ENCODE measurements at regions not wholly inside any gene's neighbourhood (a gene's known extent, or its start where the extent isn't known, plus 50 kb on each side); places are given as distances from the start of the nearest gene placed in this dataset.

DNA sequence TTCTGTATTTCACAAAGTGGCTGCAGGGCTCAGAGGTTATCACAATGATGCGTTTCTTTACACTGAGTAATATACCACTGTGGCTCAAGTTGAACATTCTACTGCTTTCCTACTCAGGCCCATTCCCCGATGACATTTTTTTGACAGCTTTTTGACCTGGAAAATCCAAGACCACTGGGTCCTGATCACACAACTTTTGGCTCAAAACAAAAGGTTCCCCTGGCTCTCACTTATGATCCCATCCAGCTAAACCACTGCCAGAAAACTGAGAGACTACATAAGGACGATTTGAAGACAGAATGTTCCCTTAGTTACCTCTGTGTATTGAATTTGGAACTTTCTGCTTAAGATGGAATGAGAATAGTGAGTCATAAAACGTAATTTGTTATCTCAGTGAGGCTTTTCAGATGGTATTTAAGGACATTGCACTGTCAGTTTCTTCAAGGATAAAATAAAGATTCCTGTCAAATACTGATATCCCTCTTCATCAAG lies 78.0 kb upstream of the FBXL7 start:
- Histone ChIP-seq H3K4me1 (ENCODE audit: control insufficient read depth, insufficient read depth, low read length, poor library complexity, severe bottlenecking) (no peaks in the 10 kb centered on the region), H3K27ac (ENCODE audit: insufficient read depth, low read length, poor library complexity, severe bottlenecking) (no peak overlapping the region), H3K9me3 (ENCODE audit: control insufficient read depth, low read length) (no peaks in the 10 kb centered on the region), H3K27me3 (replicated peaks; ENCODE audit: control insufficient read depth, insufficient read depth, low read length, poor library complexity, severe bottlenecking) (no peaks in the 10 kb centered on the region), H3K4me3 (ENCODE audit: insufficient read depth, low read depth, low read length, poor library complexity, severe bottlenecking) (no peak overlapping the region), H3K36me3 (ENCODE audit: control insufficient read depth, insufficient read depth, low read length) (no peaks in the 10 kb centered on the region)
- DNase-seq, result no peak

GRCh38 chr5:15421381-15421780 lies 78.6 kb upstream of the FBXL7 start:
- H3K4me1 ChIP-seq (ENCODE audit: control insufficient read depth, insufficient read depth, low read length, poor library complexity, severe bottlenecking), result no peaks in the 10 kb centered on the region
- H3K27ac ChIP-seq (ENCODE audit: insufficient read depth, low read length, poor library complexity, severe bottlenecking), result no peak overlapping the region
- no peaks in the 10 kb centered on the region for H3K27me3 ChIP-seq (replicated peaks; ENCODE audit: control insufficient read depth, insufficient read depth, low read length, poor library complexity, severe bottlenecking)
- no peak overlapping the region for H3K4me3 ChIP-seq (ENCODE audit: insufficient read depth, low read depth, low read length, poor library complexity, severe bottlenecking)
- no peaks in the 10 kb centered on the region for H3K36me3 ChIP-seq (ENCODE audit: control insufficient read depth, insufficient read depth, low read length)
- no peaks in the 10 kb centered on the region for H3K9me3 ChIP-seq (ENCODE audit: control insufficient read depth, low read length)
- DNase-seq, result no peak

DNA sequence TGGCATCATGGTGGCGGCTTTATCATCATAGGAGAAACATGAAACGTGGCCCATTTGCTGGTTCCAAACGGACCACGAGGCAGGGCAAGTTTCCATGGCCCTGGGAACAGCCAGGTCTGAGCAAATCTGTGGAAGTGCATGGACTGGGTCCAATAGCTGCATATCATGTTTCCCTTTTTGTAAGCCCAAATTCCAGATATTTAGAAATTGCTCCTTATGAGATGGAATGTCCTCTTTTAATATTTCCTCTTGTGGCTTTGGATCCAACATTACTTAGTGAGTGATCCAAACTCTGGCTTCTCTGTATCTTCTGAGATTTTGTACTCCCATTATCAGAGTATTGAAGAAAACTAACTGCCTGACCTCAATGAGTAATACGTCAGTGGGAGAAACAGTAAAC lies 79.8 kb upstream of the FBXL7 start:
- H3K27me3 ChIP-seq (replicated peaks; ENCODE audit: control insufficient read depth, insufficient read depth, low read length, poor library complexity, severe bottlenecking), result no peaks in the 10 kb centered on the region
- no peak overlapping the region for H3K27ac ChIP-seq (ENCODE audit: insufficient read depth, low read length, poor library complexity, severe bottlenecking)
- no peaks in the 10 kb centered on the region for H3K36me3 ChIP-seq (ENCODE audit: control insufficient read depth, insufficient read depth, low read length)
- H3K4me3 ChIP-seq (ENCODE audit: insufficient read depth, low read depth, low read length, poor library complexity, severe bottlenecking), result no peak overlapping the region
- DNase-seq, result no peak
- no peaks in the 10 kb centered on the region for H3K9me3 ChIP-seq (ENCODE audit: control insufficient read depth, low read length)
- H3K4me1 ChIP-seq (ENCODE audit: control insufficient read depth, insufficient read depth, low read length, poor library complexity, severe bottlenecking), result no peaks in the 10 kb centered on the region

GRCh38 chr5:15417156-15417555 lies 82.8 kb upstream of the FBXL7 start:
- H3K4me3 ChIP-seq (ENCODE audit: insufficient read depth, low read depth, low read length, poor library complexity, severe bottlenecking), result no peak overlapping the region
- no peaks in the 10 kb centered on the region for H3K36me3 ChIP-seq (ENCODE audit: control insufficient read depth, insufficient read depth, low read length)
- no peak for DNase-seq

GRCh38 chr5:15406478-15406877 lies 93.5 kb upstream of the FBXL7 start:
- Histone ChIP-seq H3K27me3 (replicated peaks; ENCODE audit: control insufficient read depth, insufficient read depth, low read length, poor library complexity, severe bottlenecking) (no peaks in the 10 kb centered on the region), H3K36me3 (ENCODE audit: control insufficient read depth, insufficient read depth, low read length) (no peaks in the 10 kb centered on the region), H3K4me1 (ENCODE audit: control insufficient read depth, insufficient read depth, low read length, poor library complexity, severe bottlenecking) (no peaks in the 10 kb centered on the region), H3K4me3 (ENCODE audit: insufficient read depth, low read depth, low read length, poor library complexity, severe bottlenecking) (no peak overlapping the region), H3K27ac (ENCODE audit: insufficient read depth, low read length, poor library complexity, severe bottlenecking) (no peak overlapping the region), H3K9me3 (ENCODE audit: control insufficient read depth, low read length) (no peaks in the 10 kb centered on the region)
- DNase-seq, result no peak

More at GRCh38 chr5:15417156-15417555, 82.8 kb upstream of the FBXL7 start:
- no peak overlapping the region for H3K27ac ChIP-seq (ENCODE audit: insufficient read depth, low read length, poor library complexity, severe bottlenecking)
- H3K4me1 ChIP-seq (ENCODE audit: control insufficient read depth, insufficient read depth, low read length, poor library complexity, severe bottlenecking), result no peaks in the 10 kb centered on the region
- H3K27me3 ChIP-seq (replicated peaks; ENCODE audit: control insufficient read depth, insufficient read depth, low read length, poor library complexity, severe bottlenecking), result no peaks in the 10 kb centered on the region
- no peaks in the 10 kb centered on the region for H3K9me3 ChIP-seq (ENCODE audit: control insufficient read depth, low read length)

GRCh38 chr5:15393146-15393545 lies 106.8 kb upstream of the FBXL7 start:
- no peak overlapping the region for H3K4me3 ChIP-seq (ENCODE audit: insufficient read depth, low read depth, low read length, poor library complexity, severe bottlenecking)
- H3K4me1 ChIP-seq (ENCODE audit: control insufficient read depth, insufficient read depth, low read length, poor library complexity, severe bottlenecking), result no peaks in the 10 kb centered on the region
- DNase-seq, result no peak

DNA sequence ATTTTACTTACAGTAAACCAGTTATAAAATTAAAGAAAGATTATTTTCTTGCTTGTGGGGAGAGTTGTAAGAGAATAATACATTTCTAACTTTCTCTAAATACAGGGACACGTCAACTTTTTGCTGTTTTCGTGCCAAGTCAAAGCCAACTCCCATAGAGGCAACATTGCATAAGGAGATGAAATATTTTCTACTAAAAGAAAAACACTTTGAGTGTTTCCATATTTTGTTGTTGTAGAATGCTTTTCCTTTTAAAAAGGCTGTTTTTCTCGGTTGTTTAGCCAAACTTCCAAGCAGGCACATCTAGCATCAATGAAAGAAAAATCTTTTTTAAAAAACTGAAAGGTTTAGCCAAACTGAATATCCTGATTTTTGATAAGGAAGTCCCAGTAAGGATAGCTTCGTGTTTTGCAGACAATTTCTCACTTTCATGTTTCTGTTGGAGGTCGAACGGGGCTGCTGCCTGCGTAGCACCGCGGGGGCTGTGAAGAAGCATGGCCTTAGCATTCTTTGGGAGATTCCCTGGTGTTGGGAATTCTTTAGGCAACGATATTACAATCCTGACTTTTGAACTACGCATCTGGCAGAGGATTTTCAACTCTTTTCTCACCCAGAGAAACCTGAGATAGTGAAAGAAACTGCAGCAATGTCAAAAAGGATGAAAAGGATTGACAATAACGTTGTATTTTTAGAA lies 108.1 kb upstream of the FBXL7 start:
- Histone ChIP-seq H3K4me1 (ENCODE audit: control insufficient read depth, insufficient read depth, low read length, poor library complexity, severe bottlenecking) (no peaks in the 10 kb centered on the region), H3K9me3 (ENCODE audit: control insufficient read depth, low read length) (no peaks in the 10 kb centered on the region), H3K27me3 (replicated peaks; ENCODE audit: control insufficient read depth, insufficient read depth, low read length, poor library complexity, severe bottlenecking) (no peaks in the 10 kb centered on the region), H3K27ac (ENCODE audit: insufficient read depth, low read length, poor library complexity, severe bottlenecking) (no peak overlapping the region), H3K4me3 (ENCODE audit: insufficient read depth, low read depth, low read length, poor library complexity, severe bottlenecking) (no peak overlapping the region), H3K36me3 (ENCODE audit: control insufficient read depth, insufficient read depth, low read length) (no peaks in the 10 kb centered on the region)
- DNase-seq, result no peak

More at GRCh38 chr5:15393146-15393545, 106.8 kb upstream of the FBXL7 start:
- H3K9me3 ChIP-seq (ENCODE audit: control insufficient read depth, low read length), result no peaks in the 10 kb centered on the region
- H3K27ac ChIP-seq (ENCODE audit: insufficient read depth, low read length, poor library complexity, severe bottlenecking), result no peak overlapping the region
- H3K27me3 ChIP-seq (replicated peaks; ENCODE audit: control insufficient read depth, insufficient read depth, low read length, poor library complexity, severe bottlenecking), result no peaks in the 10 kb centered on the region
- H3K36me3 ChIP-seq (ENCODE audit: control insufficient read depth, insufficient read depth, low read length), result no peaks in the 10 kb centered on the region

DNA sequence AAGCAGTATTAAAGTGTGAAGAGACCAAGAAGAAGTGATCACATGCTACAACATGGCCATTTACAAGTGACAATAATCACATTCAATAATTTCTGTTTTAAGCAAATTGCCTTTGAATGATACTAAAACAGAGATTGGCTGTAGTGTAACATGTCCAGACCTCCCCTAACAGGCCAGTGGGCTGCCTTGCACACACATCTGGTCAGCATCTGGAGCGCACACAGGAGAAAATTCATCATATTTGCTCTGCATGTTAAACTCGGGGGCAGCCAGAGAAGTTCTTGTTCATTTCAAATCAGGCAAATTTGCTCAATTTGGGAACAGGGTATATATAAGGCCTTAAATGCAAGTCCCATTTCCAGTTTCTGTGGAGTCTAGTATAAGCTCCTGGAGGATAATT lies 111.1 kb upstream of the FBXL7 start:
- no peak overlapping the region for H3K27ac ChIP-seq (ENCODE audit: insufficient read depth, low read length, poor library complexity, severe bottlenecking)
- no peaks in the 10 kb centered on the region for H3K9me3 ChIP-seq (ENCODE audit: control insufficient read depth, low read length)
- H3K4me3 ChIP-seq (ENCODE audit: insufficient read depth, low read depth, low read length, poor library complexity, severe bottlenecking), result no peak overlapping the region
- H3K36me3 ChIP-seq (ENCODE audit: control insufficient read depth, insufficient read depth, low read length), result no peaks in the 10 kb centered on the region
- no peaks in the 10 kb centered on the region for H3K4me1 ChIP-seq (ENCODE audit: control insufficient read depth, insufficient read depth, low read length, poor library complexity, severe bottlenecking)
- no peak for DNase-seq
- no peaks in the 10 kb centered on the region for H3K27me3 ChIP-seq (replicated peaks; ENCODE audit: control insufficient read depth, insufficient read depth, low read length, poor library complexity, severe bottlenecking)

GRCh38 chr5:15387931-15388524 lies 112.0 kb upstream of the FBXL7 start:
- no peak overlapping the region for H3K27ac ChIP-seq (ENCODE audit: insufficient read depth, low read length, poor library complexity, severe bottlenecking)
- H3K4me3 ChIP-seq (ENCODE audit: insufficient read depth, low read depth, low read length, poor library complexity, severe bottlenecking), result no peak overlapping the region
- no peaks in the 10 kb centered on the region for H3K9me3 ChIP-seq (ENCODE audit: control insufficient read depth, low read length)
- H3K4me1 ChIP-seq (ENCODE audit: control insufficient read depth, insufficient read depth, low read length, poor library complexity, severe bottlenecking), result no peaks in the 10 kb centered on the region
- no peaks in the 10 kb centered on the region for H3K36me3 ChIP-seq (ENCODE audit: control insufficient read depth, insufficient read depth, low read length)
- no peaks in the 10 kb centered on the region for H3K27me3 ChIP-seq (replicated peaks; ENCODE audit: control insufficient read depth, insufficient read depth, low read length, poor library complexity, severe bottlenecking)
- DNase-seq, result no peak

DNA sequence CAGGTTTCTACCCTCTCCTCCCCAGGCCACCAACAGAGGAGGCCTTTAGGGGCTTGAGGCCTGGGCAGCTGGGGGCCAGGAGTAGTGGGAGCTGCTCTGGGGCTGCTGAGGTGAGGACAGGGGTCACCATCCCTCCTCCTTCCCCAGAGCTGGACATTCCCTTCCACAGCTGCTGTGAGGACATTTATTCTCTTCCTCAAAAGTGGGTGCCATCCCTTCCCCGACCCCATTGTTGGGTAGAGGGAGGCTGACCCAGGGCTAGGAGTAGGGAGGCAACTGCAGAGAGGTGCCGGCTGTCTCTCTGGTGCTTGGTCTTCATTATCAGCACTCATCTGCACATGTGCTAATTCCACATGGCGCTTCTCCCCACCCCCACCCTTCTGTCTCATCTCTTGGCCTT lies 113.9 kb upstream of the FBXL7 start:
- no peaks in the 10 kb centered on the region for H3K27me3 ChIP-seq (replicated peaks; ENCODE audit: control insufficient read depth, insufficient read depth, low read length, poor library complexity, severe bottlenecking)

More for the DNA sequence above, 113.9 kb upstream of the FBXL7 start:
- Histone ChIP-seq H3K9me3 (ENCODE audit: control insufficient read depth, low read length) (no peaks in the 10 kb centered on the region), H3K27ac (ENCODE audit: insufficient read depth, low read length, poor library complexity, severe bottlenecking) (no peak overlapping the region), H3K4me3 (ENCODE audit: insufficient read depth, low read depth, low read length, poor library complexity, severe bottlenecking) (no peak overlapping the region), H3K36me3 (ENCODE audit: control insufficient read depth, insufficient read depth, low read length) (no peaks in the 10 kb centered on the region), H3K4me1 (ENCODE audit: control insufficient read depth, insufficient read depth, low read length, poor library complexity, severe bottlenecking) (no peaks in the 10 kb centered on the region)
- no peak for DNase-seq

Measured in effector memory CD4-positive, alpha-beta T cell (primary cell).